Cardiac muscle cell (in vitro differentiated cells and primary cell): ENCODE measurements at regions not wholly inside any gene's neighbourhood (a gene's known extent, or its start where the extent isn't known, plus 50 kb on each side); places are given as distances from the start of the nearest gene placed in this dataset.

Source experiments
- DNase-seq, 2 donors: peaks; one replicate each; pipeline versions ENCODE4 v3.0.0 to v3.0.0-alpha.2; 2010 to 2017; ENCODE audit warnings: low read depth in 1 of 2, low spot score in 1 of 2
- H3K27ac ChIP-seq: fragments of 200-600 bp; sonication (generic); 2 replicates; pipeline ENCODE4 v1.5.1; 2016
- H3K27me3 ChIP-seq: fragments of 200-600 bp; sonication (generic); 2 replicates; pipeline ENCODE4 v1.6.0; 2016; ENCODE audit warnings: control low read depth
- H3K36me3 ChIP-seq: fragments of 200-600 bp; sonication (generic); 2 replicates; pipeline ENCODE4 v1.5.1; 2016; ENCODE audit warnings: control low read depth
- H3K4me1 ChIP-seq: fragments of 200-600 bp; sonication (generic); 2 replicates; pipeline ENCODE4 v1.8.1; 2017; ENCODE audit warnings: low read depth, mild to moderate bottlenecking, mixed run types
- H3K4me3 ChIP-seq: fragments of 200-600 bp; sonication (generic); 2 replicates; pipeline ENCODE4 v1.5.1; 2016; ENCODE audit warnings: mild to moderate bottlenecking
- H3K9me3 ChIP-seq: fragments of 200-600 bp; sonication (generic); 2 replicates; pipeline ENCODE4 v1.5.1; 2017; ENCODE audit warnings: low read depth, mild to moderate bottlenecking, control low read depth
- CTCF ChIP-seq: IDR thresholded peaks from 2 replicates; pipeline ENCODE4 v1.5.1; 2012; ENCODE audit warnings: low read depth, mild to moderate bottlenecking, low read length

GRCh38 chr1:182139496-182139895 lies 78.0 kb upstream of the ZNF648 start:
- no peak overlapping the region for H3K4me3 ChIP-seq
- H3K36me3 ChIP-seq, result no peaks in the 10 kb centered on the region
- no peak for TF ChIP-seq CTCF
- no peaks in the 10 kb centered on the region for H3K27me3 ChIP-seq
- no peaks in the 10 kb centered on the region for H3K9me3 ChIP-seq
- H3K4me1 ChIP-seq, result peaks cover 7% of the 10 kb centered on the region
- DNase-seq, result no peak
- no peak overlapping the region for H3K27ac ChIP-seq

- no peaks in the 10 kb centered on the region for H3K9me3 ChIP-seq
- no peak for DNase-seq
- no peak overlapping the region for H3K4me3 ChIP-seq
- peaks cover 7% of the 10 kb centered on the region for H3K4me1 ChIP-seq
- no peak for TF ChIP-seq CTCF
- no peaks in the 10 kb centered on the region for H3K27me3 ChIP-seq
- H3K27ac ChIP-seq, result no peak overlapping the region
- H3K36me3 ChIP-seq, result no peaks in the 10 kb centered on the region
Measured at GRCh38 chr1:182137546-182137945, 76.0 kb upstream of the ZNF648 start.

GRCh38 chr1:182135946-182136345 lies 74.4 kb upstream of the ZNF648 start:
- H3K4me3 ChIP-seq, result no peak overlapping the region
- no peak for TF ChIP-seq CTCF
- H3K4me1 ChIP-seq, result peaks cover 7% of the 10 kb centered on the region
- no peaks in the 10 kb centered on the region for H3K36me3 ChIP-seq
- H3K27me3 ChIP-seq, result no peaks in the 10 kb centered on the region
- DNase-seq, result no peak
- H3K9me3 ChIP-seq, result no peaks in the 10 kb centered on the region
- H3K27ac ChIP-seq, result no peak overlapping the region

GRCh38 chr1:182134257-182134656 lies 72.7 kb upstream of the ZNF648 start:
- TF ChIP-seq CTCF, result no peak
- no peak overlapping the region for H3K4me3 ChIP-seq
- H3K36me3 ChIP-seq, result no peaks in the 10 kb centered on the region
- H3K9me3 ChIP-seq, result no peaks in the 10 kb centered on the region
- no peak for DNase-seq
- H3K4me1 ChIP-seq, result peaks cover 7% of the 10 kb centered on the region
- H3K27me3 ChIP-seq, result no peaks in the 10 kb centered on the region
- no peak overlapping the region for H3K27ac ChIP-seq

GRCh38 chr1:182133181-182133580 lies 71.7 kb upstream of the ZNF648 start:
- Histone ChIP-seq H3K4me3 (no peak overlapping the region), H3K9me3 (no peaks in the 10 kb centered on the region), H3K4me1 (peaks cover 7% of the 10 kb centered on the region), H3K27ac (no peak overlapping the region), H3K36me3 (no peaks in the 10 kb centered on the region), H3K27me3 (no peaks in the 10 kb centered on the region)
- DNase-seq, result no peak
- TF ChIP-seq CTCF, result no peak

GRCh38 chr1:182129398-182129797 lies 67.9 kb upstream of the ZNF648 start:
- Histone ChIP-seq H3K4me3 (no peak overlapping the region), H3K4me1 (no peaks in the 10 kb centered on the region), H3K9me3 (no peaks in the 10 kb centered on the region), H3K27ac (no peak overlapping the region), H3K27me3 (no peaks in the 10 kb centered on the region), H3K36me3 (no peaks in the 10 kb centered on the region)
- no peak for DNase-seq
- no peak for TF ChIP-seq CTCF
